H9 (cell line): ENCODE measurements at regions not wholly inside any gene's neighbourhood (a gene's known extent, or its start where the extent isn't known, plus 50 kb on each side); places are given as distances from the start of the nearest gene placed in this dataset.

Experiments
- DNase-seq: peaks from one replicate; pipeline ENCODE4 v3.0.0-alpha.2; 2017
- H2AFZ ChIP-seq: one replicate; pipeline ENCODE4 v1.6.1; 2013; ENCODE audit warnings: mild to moderate bottlenecking, low read length, control low read depth, moderate library complexity
- H2AK5ac ChIP-seq: 2 replicates; pipeline ENCODE4 v1.6.1; 2013; ENCODE audit warnings: low read length, control low read depth, mixed read lengths; ENCODE audit not compliant: insufficient read length
- H2BK120ac ChIP-seq: one replicate; pipeline ENCODE4 v1.6.1; 2013; ENCODE audit warnings: low read depth, mild to moderate bottlenecking, low read length, control low read depth, inconsistent platforms; ENCODE audit not compliant: poor library complexity, severe bottlenecking
- H2BK12ac ChIP-seq: 2 replicates; pipeline ENCODE4 v1.6.1; 2013; ENCODE audit warnings: low read length, control low read depth, mixed read lengths, low read depth; ENCODE audit not compliant: insufficient read length
- H2BK15ac ChIP-seq: 2 replicates; pipeline ENCODE4 v1.6.1; 2013; ENCODE audit warnings: low read depth, low read length, control low read depth
- H2BK20ac ChIP-seq: one replicate; pipeline ENCODE4 v1.6.1; 2013; ENCODE audit warnings: low read depth, mild to moderate bottlenecking, low read length, control low read depth, inconsistent platforms; ENCODE audit not compliant: poor library complexity, severe bottlenecking
- H2BK5ac ChIP-seq: 2 replicates; pipeline ENCODE4 v1.6.1; 2013; ENCODE audit warnings: low read length, control low read depth, mixed read lengths; ENCODE audit not compliant: insufficient read length
- H3K14ac ChIP-seq: 2 replicates; pipeline ENCODE4 v1.6.1; 2013; ENCODE audit warnings: low read length, control low read depth; ENCODE audit not compliant: insufficient read depth
- H3K18ac ChIP-seq: 2 replicates; pipeline ENCODE4 v1.6.1; 2013; ENCODE audit warnings: low read depth, mild to moderate bottlenecking, mixed read lengths, low read length, control low read depth; ENCODE audit not compliant: insufficient read length
- H3K23ac ChIP-seq: 2 replicates; pipeline ENCODE4 v1.6.1; 2013; ENCODE audit warnings: low read length, control low read depth, mixed read lengths, low read depth; ENCODE audit not compliant: insufficient read length
- H3K23me2 ChIP-seq: 2 replicates; pipeline ENCODE4 v1.6.1; 2013; ENCODE audit warnings: low read depth, mild to moderate bottlenecking, mixed read lengths, low read length, control low read depth; ENCODE audit not compliant: insufficient read length, poor library complexity, severe bottlenecking
- H3K27ac ChIP-seq: 2 replicates; pipeline ENCODE4 v1.5.1; 2013; ENCODE audit warnings: low read length, control low read depth, mixed read lengths, low read depth; ENCODE audit not compliant: insufficient read length
- H3K27me3 ChIP-seq: 2 replicates; pipeline ENCODE4 v1.6.1; 2013; ENCODE audit warnings: low read length, control low read depth, inconsistent platforms; ENCODE audit not compliant: insufficient read depth
- H3K4ac ChIP-seq: 2 replicates; pipeline ENCODE4 v1.6.1; 2013; ENCODE audit warnings: low read depth, mild to moderate bottlenecking, control low read depth, inconsistent platforms, low read length, moderate library complexity
- H3K4me1 ChIP-seq: 2 replicates; pipeline ENCODE4 v1.6.1; 2013; ENCODE audit warnings: low read length, control low read depth, inconsistent platforms; ENCODE audit not compliant: insufficient read depth
- H3K4me2 ChIP-seq: 2 replicates; pipeline ENCODE4 v1.6.1; 2013; ENCODE audit warnings: low read length, control low read depth, mixed read lengths; ENCODE audit not compliant: insufficient read length, insufficient read depth
- H3K56ac ChIP-seq: 2 replicates; pipeline ENCODE4 v1.6.1; 2013; ENCODE audit warnings: low read depth, mild to moderate bottlenecking, mixed read lengths, low read length, control low read depth; ENCODE audit not compliant: insufficient read length
- H3K79me1 ChIP-seq: 2 replicates; pipeline ENCODE4 v1.6.1; 2013; ENCODE audit warnings: low read depth, mild to moderate bottlenecking, moderate library complexity, low read length, control low read depth, inconsistent platforms; ENCODE audit not compliant: insufficient read depth, poor library complexity, severe bottlenecking
- H3K79me2 ChIP-seq: 2 replicates; pipeline ENCODE4 v1.6.1; 2013; ENCODE audit warnings: low read length, control low read depth, inconsistent platforms; ENCODE audit not compliant: insufficient read depth
- H3K9ac ChIP-seq: 2 replicates; pipeline ENCODE4 v1.6.1; 2013; ENCODE audit warnings: low read length, control low read depth, mixed read lengths; ENCODE audit not compliant: insufficient read length; ENCODE audit errors: extremely low read depth
- H3K9me3 ChIP-seq: one replicate; pipeline ENCODE4 v1.6.1; 2013; ENCODE audit warnings: low read depth, low read length, inconsistent platforms; ENCODE audit not compliant: control insufficient read depth
- H3T11ph ChIP-seq: one replicate; pipeline ENCODE4 v1.6.1; 2013; ENCODE audit warnings: mild to moderate bottlenecking, low read length, control low read depth, inconsistent platforms
- H4K20me1 ChIP-seq: one replicate; pipeline ENCODE4 v1.6.1; 2013; ENCODE audit not compliant: control insufficient read depth, insufficient read length, insufficient read depth
- H4K5ac ChIP-seq: 2 replicates; pipeline ENCODE4 v1.6.1; 2013; ENCODE audit warnings: low read depth, mild to moderate bottlenecking, mixed read lengths, low read length, control low read depth; ENCODE audit not compliant: insufficient read length
- H4K8ac ChIP-seq: replicated peaks from 2 replicates; pipeline ENCODE4 v1.6.1; 2013; ENCODE audit warnings: low read length, control low read depth, mixed read lengths, low read depth; ENCODE audit not compliant: insufficient read length
- H4K91ac ChIP-seq: 2 replicates; pipeline ENCODE4 v1.6.1; 2013; ENCODE audit warnings: low read depth, mild to moderate bottlenecking, moderate library complexity, mixed read lengths, low read length, control low read depth; ENCODE audit not compliant: insufficient read length
- H3K27ac Mint-ChIP-seq, 3 experiments: 2 replicates in 2 of 3; 3 replicates in 1 of 3; pipeline ENCODE4 v1.8.0; 2020 to 2021; ENCODE audit warnings: mixed read lengths in 3 of 3, mild to moderate bottlenecking in 1 of 3, moderate library complexity in 1 of 3
- H3K27me3 Mint-ChIP-seq: 2 replicates; pipeline ENCODE4 v1.8.0; 2021; ENCODE audit warnings: low read depth, mild to moderate bottlenecking, moderate library complexity, mixed read lengths
- H3K36me3 Mint-ChIP-seq, 3 experiments: 2 replicates in 2 of 3; 3 replicates in 1 of 3; pipeline ENCODE4 v1.8.0; 2020 to 2021; ENCODE audit warnings: low read depth in 3 of 3, mixed read lengths in 3 of 3; ENCODE audit not compliant: insufficient read depth in 1 of 3
- H3K4me1 Mint-ChIP-seq, 2 experiments: 2 replicates each; pipeline ENCODE4 v1.8.0; 2020; ENCODE audit warnings: mixed read lengths in 2 of 2
- H3K4me3 Mint-ChIP-seq, 2 experiments: 2 replicates in 1 of 2; 3 replicates in 1 of 2; pipeline ENCODE4 v1.8.0; 2020 to 2021; ENCODE audit warnings: mild to moderate bottlenecking in 2 of 2, mixed read lengths in 2 of 2, moderate library complexity in 1 of 2
- H3K9me3 Mint-ChIP-seq, 2 experiments: 2 replicates in 1 of 2; 3 replicates in 1 of 2; pipeline ENCODE4 v1.8.0; 2020; ENCODE audit warnings: mild to moderate bottlenecking in 2 of 2, mixed read lengths in 2 of 2, moderate library complexity in 1 of 2
- WGBS: extraction: QIAGEN DNeasy Blood & Tissue Kit; methylation state at CpG from one replicate; pipeline ENCODE4 v1.1.7; 2013; ENCODE audit warnings: missing lambda C conversion rate, low lambda C conversion rate, mixed read lengths; ENCODE audit not compliant: insufficient read length; ENCODE audit errors: extremely low coverage; 5-methylcytosine and 5-hydroxymethylcytosine counted together
- TF ChIP-seq, protein P1 (sequence below): fragments of 200-600 bp; sonication (generic); conservative IDR thresholded peaks from 3 replicates; pipeline ENCODE4 v1.8.0; 2021; ENCODE audit warnings: antibody characterized with exemption, mild to moderate bottlenecking

GRCh38 chr2:12002215-12002614 is 255.8 kb downstream of the LPIN1 start:
- Histone ChIP-seq H2BK20ac (no peak overlapping the region), H3K27me3 (no peaks in the 10 kb centered on the region), H2BK5ac (no peak overlapping the region), H4K20me1 (no peaks in the 10 kb centered on the region), H3K9ac (no peak overlapping the region), H3K27ac (no peak overlapping the region), H3K18ac (no peak overlapping the region), H3K23me2 (no peaks in the 10 kb centered on the region), H3K4me2 (no peak overlapping the region), H3K79me2 (no peaks in the 10 kb centered on the region), H3K14ac (no peak overlapping the region), H3K79me1 (no peaks in the 10 kb centered on the region), H3T11ph (no peak overlapping the region), H4K5ac (no peak overlapping the region), H4K91ac (no peak overlapping the region), H3K4me1 (no peaks in the 10 kb centered on the region), H3K23ac (no peak overlapping the region), H2BK120ac (no peak overlapping the region), H2AFZ (no peak overlapping the region), H3K9me3 (no peaks in the 10 kb centered on the region), H2AK5ac (no peak overlapping the region), H3K4ac (no peak overlapping the region), H3K56ac (no peak overlapping the region), H2BK15ac (no peak overlapping the region), H2BK12ac (no peak overlapping the region), H4K8ac (no peak overlapping the region)
- Mint-ChIP-seq H3K9me3 (peaks cover 0 to 3% of the 10 kb centered on the region in 2 experiments; a peak in 2 of 5 replicates), H3K27ac (no peak overlapping the region), H3K4me1 (peaks cover 12 to 13% of the 10 kb centered on the region in 2 experiments), H3K27me3 (no peaks in the 10 kb centered on the region), H3K36me3 (no peaks in the 10 kb centered on the region), H3K4me3 (no peak overlapping the region)
- no peak for DNase-seq
- WGBS = no CpG with 5 or more reads among the region's 3 CpGs
- TF ChIP-seq, protein P1, sequence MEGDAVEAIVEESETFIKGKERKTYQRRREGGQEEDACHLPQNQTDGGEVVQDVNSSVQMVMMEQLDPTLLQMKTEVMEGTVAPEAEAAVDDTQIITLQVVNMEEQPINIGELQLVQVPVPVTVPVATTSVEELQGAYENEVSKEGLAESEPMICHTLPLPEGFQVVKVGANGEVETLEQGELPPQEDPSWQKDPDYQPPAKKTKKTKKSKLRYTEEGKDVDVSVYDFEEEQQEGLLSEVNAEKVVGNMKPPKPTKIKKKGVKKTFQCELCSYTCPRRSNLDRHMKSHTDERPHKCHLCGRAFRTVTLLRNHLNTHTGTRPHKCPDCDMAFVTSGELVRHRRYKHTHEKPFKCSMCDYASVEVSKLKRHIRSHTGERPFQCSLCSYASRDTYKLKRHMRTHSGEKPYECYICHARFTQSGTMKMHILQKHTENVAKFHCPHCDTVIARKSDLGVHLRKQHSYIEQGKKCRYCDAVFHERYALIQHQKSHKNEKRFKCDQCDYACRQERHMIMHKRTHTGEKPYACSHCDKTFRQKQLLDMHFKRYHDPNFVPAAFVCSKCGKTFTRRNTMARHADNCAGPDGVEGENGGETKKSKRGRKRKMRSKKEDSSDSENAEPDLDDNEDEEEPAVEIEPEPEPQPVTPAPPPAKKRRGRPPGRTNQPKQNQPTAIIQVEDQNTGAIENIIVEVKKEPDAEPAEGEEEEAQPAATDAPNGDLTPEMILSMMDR = no peak
